ENCODE measurements at regions not wholly inside any gene's neighbourhood (a gene's known extent, or its start where the extent isn't known, plus 50 kb on each side); places are given as distances from the start of the nearest gene placed in this dataset.

GRCh38 chr4:18454349-18454748 lies 432.8 kb upstream of the LCORL start:
- no peak for TF ChIP-seq CTCF (conservative IDR thresholded peaks at IDR 0.05; ENCODE audit: low read depth, low read length)
- H3K4me3 ChIP-seq (ENCODE audit: low read depth, low read length), result no peak overlapping the region
- no peak for DNase-seq (ENCODE audit: low read depth)

- TF ChIP-seq CTCF (conservative IDR thresholded peaks at IDR 0.05; ENCODE audit: low read depth, low read length), result no peak
- H3K4me3 ChIP-seq (ENCODE audit: low read depth, low read length), result no peak overlapping the region
- no peak for DNase-seq (ENCODE audit: low read depth)
These were observed 423.6 kb upstream of the LCORL start for GRCh38 chr4:18445110-18445509.

- no peak for TF ChIP-seq CTCF (conservative IDR thresholded peaks at IDR 0.05; ENCODE audit: low read depth, low read length)
- DNase-seq (ENCODE audit: low read depth), result no peak
- no peak overlapping the region for H3K4me3 ChIP-seq (ENCODE audit: low read depth, low read length)
These were observed 422.7 kb upstream of the LCORL start for GRCh38 chr4:18444206-18444605.

GRCh38 chr4:18442957-18443356 lies 421.4 kb upstream of the LCORL start:
- no peak overlapping the region for H3K4me3 ChIP-seq (ENCODE audit: low read depth, low read length)
- DNase-seq (ENCODE audit: low read depth), result no peak
- no peak for TF ChIP-seq CTCF (conservative IDR thresholded peaks at IDR 0.05; ENCODE audit: low read depth, low read length)

GRCh38 chr4:18441676-18442075 lies 420.1 kb upstream of the LCORL start:
- H3K4me3 ChIP-seq (ENCODE audit: low read depth, low read length), result no peak overlapping the region
- no peak for DNase-seq (ENCODE audit: low read depth)
- TF ChIP-seq CTCF (conservative IDR thresholded peaks at IDR 0.05; ENCODE audit: low read depth, low read length), result no peak

- DNase-seq (ENCODE audit: low read depth), result no peak
- no peak overlapping the region for H3K4me3 ChIP-seq (ENCODE audit: low read depth, low read length)
- no peak for TF ChIP-seq CTCF (conservative IDR thresholded peaks at IDR 0.05; ENCODE audit: low read depth, low read length)
These were observed 419.6 kb upstream of the LCORL start for GRCh38 chr4:18441203-18441590.

GRCh38 chr4:18440527-18441202 lies 419.1 kb upstream of the LCORL start:
- no peak for DNase-seq (ENCODE audit: low read depth)
- no peak overlapping the region for H3K4me3 ChIP-seq (ENCODE audit: low read depth, low read length)
- no peak for TF ChIP-seq CTCF (conservative IDR thresholded peaks at IDR 0.05; ENCODE audit: low read depth, low read length)

Measured in choroid plexus epithelial cell (primary cell).